ENCODE measurements at regions not wholly inside any gene's neighbourhood (a gene's known extent, or its start where the extent isn't known, plus 50 kb on each side); places are given as distances from the start of the nearest gene placed in this dataset.

DNA sequence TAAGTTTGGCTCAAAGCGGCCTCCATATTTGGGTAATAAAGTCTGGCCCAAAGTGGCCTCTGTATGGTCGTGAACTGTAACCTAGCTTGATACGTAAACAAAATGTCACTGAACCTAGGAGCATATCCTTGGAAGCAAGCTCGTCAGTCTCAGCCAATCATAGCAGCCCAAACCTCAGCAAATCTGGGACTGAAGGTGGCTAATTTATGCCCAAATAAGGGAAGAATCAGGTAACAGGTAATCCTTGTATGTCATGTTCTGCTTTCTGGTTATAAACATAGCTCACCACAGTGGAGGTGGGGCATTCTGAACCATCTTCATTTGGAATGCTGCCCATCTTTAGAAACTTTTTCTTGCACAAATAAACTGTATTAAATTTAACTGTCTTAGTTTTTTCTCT lies 281.1 kb downstream of the TTLL7 start:
- Histone ChIP-seq H3K4me3 (ENCODE audit: low read length) (no peak overlapping the region), H3K27ac (ENCODE audit: low read depth in 1 of 2, low read length in 2 of 2) (no peak overlapping the region), H3K4me1 (ENCODE audit: insufficient read depth, low read length) (no peaks in the 10 kb centered on the region), H3K36me3 (ENCODE audit: insufficient read depth, low read length) (no peaks in the 10 kb centered on the region), H3K9me3 (ENCODE audit: control insufficient read depth in 1 of 2, insufficient read depth in 1 of 2, low read length in 2 of 2) (no peaks in the 10 kb centered on the region), H3K27me3 (ENCODE audit: control insufficient read depth in 1 of 2, insufficient read depth in 2 of 2, low read length in 2 of 2) (no peaks in the 10 kb centered on the region)
- H3K4me1 Mint-ChIP-seq (ENCODE audit: low read depth) = no peaks in the 10 kb centered on the region
- CTCF ChIA-PET = no interaction called here
- ATAC-seq (ENCODE audit: poor library complexity) = no peak
- H3K4me3 Mint-ChIP-seq = no peak overlapping the region
- no peak overlapping the region for H3K27ac Mint-ChIP-seq
- POLR2A ChIA-PET = no interaction called here
- no peaks in the 10 kb centered on the region for H3K36me3 Mint-ChIP-seq (ENCODE audit: low read depth)
- intact Hi-C loops (cut with DNase I, micrococcal nuclease) = no loop called here
- TF ChIP-seq, protein P1, sequence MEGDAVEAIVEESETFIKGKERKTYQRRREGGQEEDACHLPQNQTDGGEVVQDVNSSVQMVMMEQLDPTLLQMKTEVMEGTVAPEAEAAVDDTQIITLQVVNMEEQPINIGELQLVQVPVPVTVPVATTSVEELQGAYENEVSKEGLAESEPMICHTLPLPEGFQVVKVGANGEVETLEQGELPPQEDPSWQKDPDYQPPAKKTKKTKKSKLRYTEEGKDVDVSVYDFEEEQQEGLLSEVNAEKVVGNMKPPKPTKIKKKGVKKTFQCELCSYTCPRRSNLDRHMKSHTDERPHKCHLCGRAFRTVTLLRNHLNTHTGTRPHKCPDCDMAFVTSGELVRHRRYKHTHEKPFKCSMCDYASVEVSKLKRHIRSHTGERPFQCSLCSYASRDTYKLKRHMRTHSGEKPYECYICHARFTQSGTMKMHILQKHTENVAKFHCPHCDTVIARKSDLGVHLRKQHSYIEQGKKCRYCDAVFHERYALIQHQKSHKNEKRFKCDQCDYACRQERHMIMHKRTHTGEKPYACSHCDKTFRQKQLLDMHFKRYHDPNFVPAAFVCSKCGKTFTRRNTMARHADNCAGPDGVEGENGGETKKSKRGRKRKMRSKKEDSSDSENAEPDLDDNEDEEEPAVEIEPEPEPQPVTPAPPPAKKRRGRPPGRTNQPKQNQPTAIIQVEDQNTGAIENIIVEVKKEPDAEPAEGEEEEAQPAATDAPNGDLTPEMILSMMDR (IDR thresholded peaks at IDR 0.05) = no peak
- H3K9me3 Mint-ChIP-seq = no peaks in the 10 kb centered on the region
- no peak for DNase-seq
- no peaks in the 10 kb centered on the region for H3K27me3 Mint-ChIP-seq

- intact Hi-C loops (cut with DNase I, micrococcal nuclease) = no loop called here
- no peaks in the 10 kb centered on the region for H3K9me3 ChIP-seq (ENCODE audit: control insufficient read depth in 1 of 2, insufficient read depth in 1 of 2, low read length in 2 of 2)
- no peaks in the 10 kb centered on the region for H3K27me3 ChIP-seq (ENCODE audit: control insufficient read depth in 1 of 2, insufficient read depth in 2 of 2, low read length in 2 of 2)
- no peak for ATAC-seq (ENCODE audit: poor library complexity)
- Mint-ChIP-seq H3K27ac (no peak overlapping the region), H3K4me1 (ENCODE audit: low read depth) (no peaks in the 10 kb centered on the region), H3K9me3 (no peaks in the 10 kb centered on the region), H3K36me3 (ENCODE audit: low read depth) (no peaks in the 10 kb centered on the region), H3K4me3 (no peak overlapping the region), H3K27me3 (no peaks in the 10 kb centered on the region)
- DNase-seq = no peak
- TF ChIP-seq, protein P1 (IDR thresholded peaks at IDR 0.05) = no peak
- no peak overlapping the region for H3K27ac ChIP-seq (ENCODE audit: low read depth in 1 of 2, low read length in 2 of 2)
- H3K4me3 ChIP-seq (ENCODE audit: low read length) = no peak overlapping the region
- POLR2A ChIA-PET = interaction anchor here (0.6 kb wide), 1 partner anchor 581 kb away, joined by 5 read pairs; no protein-coding TSS in a partner anchor
- CTCF ChIA-PET = no interaction called here
- H3K36me3 ChIP-seq (ENCODE audit: insufficient read depth, low read length) = no peaks in the 10 kb centered on the region
- H3K4me1 ChIP-seq (ENCODE audit: insufficient read depth, low read length) = no peaks in the 10 kb centered on the region
Observed at GRCh38 chr1:83716641-83717040, 282.3 kb downstream of the TTLL7 start.

GRCh38 chr1:83715550-83715949 lies 283.4 kb downstream of the TTLL7 start:
- H3K27ac Mint-ChIP-seq = no peak overlapping the region
- Histone ChIP-seq H3K36me3 (ENCODE audit: insufficient read depth, low read length) (no peaks in the 10 kb centered on the region), H3K4me1 (ENCODE audit: insufficient read depth, low read length) (no peaks in the 10 kb centered on the region), H3K9me3 (ENCODE audit: control insufficient read depth in 1 of 2, insufficient read depth in 1 of 2, low read length in 2 of 2) (no peaks in the 10 kb centered on the region), H3K27me3 (ENCODE audit: control insufficient read depth in 1 of 2, insufficient read depth in 2 of 2, low read length in 2 of 2) (no peaks in the 10 kb centered on the region), H3K4me3 (ENCODE audit: low read length) (no peak overlapping the region), H3K27ac (ENCODE audit: low read depth in 1 of 2, low read length in 2 of 2) (no peak overlapping the region)
- peaks cover 2% of the 10 kb centered on the region for H3K9me3 Mint-ChIP-seq
- H3K36me3 Mint-ChIP-seq (ENCODE audit: low read depth) = no peaks in the 10 kb centered on the region
- POLR2A ChIA-PET = no interaction called here
- H3K27me3 Mint-ChIP-seq = no peaks in the 10 kb centered on the region
- CTCF ChIA-PET = no interaction called here
- intact Hi-C loops (cut with DNase I, micrococcal nuclease) = no loop called here
- no peaks in the 10 kb centered on the region for H3K4me1 Mint-ChIP-seq (ENCODE audit: low read depth)
- TF ChIP-seq, protein P1 (IDR thresholded peaks at IDR 0.05) = no peak
- no peak overlapping the region for H3K4me3 Mint-ChIP-seq
- DNase-seq (no peak), ATAC-seq (ENCODE audit: poor library complexity) (no peak)
